ENCODE measurements at regions not wholly inside any gene's neighbourhood (a gene's known extent, or its start where the extent isn't known, plus 50 kb on each side); places are given as distances from the start of the nearest gene placed in this dataset.

DNA sequence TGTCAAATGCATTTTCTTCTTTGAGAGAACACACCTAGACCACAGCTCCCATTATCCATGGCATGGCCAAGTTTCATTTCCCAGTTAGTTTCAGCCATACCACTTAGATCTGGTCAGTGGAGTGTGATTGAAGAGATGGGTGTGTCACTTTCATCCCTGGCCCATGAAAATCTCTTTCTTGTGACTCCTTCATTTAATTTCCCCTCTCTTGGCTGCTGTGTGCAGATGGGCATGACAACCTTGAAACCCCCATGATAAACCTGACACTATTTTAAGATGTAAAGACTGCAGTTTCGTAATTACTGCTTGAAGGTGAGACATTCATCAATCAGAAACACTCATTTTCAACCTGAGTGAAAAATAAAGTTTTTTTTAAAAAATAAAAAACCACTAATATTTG, 284.9 kb downstream of the IL15 start:
- ChIA-PET POLR2A (no interaction called here), CTCF (no interaction called here)
- peaks cover 18% of the 10 kb centered on the region for H3K9me3 Mint-ChIP-seq
- H3K27ac Mint-ChIP-seq, result no peak overlapping the region
- no peaks in the 10 kb centered on the region for H3K27me3 Mint-ChIP-seq (ENCODE audit: low read depth)
- no peak overlapping the region for H3K4me3 Mint-ChIP-seq
- TF ChIP-seq ZNF671 (CRISPR knock-in tag; IDR thresholded peaks at IDR 0.05) (no peak), TEAD1 (CRISPR knock-in tag; IDR thresholded peaks at IDR 0.05) (no peak), ATF1 (CRISPR knock-in tag; IDR thresholded peaks at IDR 0.05) (no peak), ZBTB21 (CRISPR knock-in tag; IDR thresholded peaks at IDR 0.05; ENCODE audit: borderline replicate concordance) (no peak), JAZF1 (CRISPR knock-in tag; IDR thresholded peaks at IDR 0.05) (no peak)
- TF ChIP-seq, protein P1, sequence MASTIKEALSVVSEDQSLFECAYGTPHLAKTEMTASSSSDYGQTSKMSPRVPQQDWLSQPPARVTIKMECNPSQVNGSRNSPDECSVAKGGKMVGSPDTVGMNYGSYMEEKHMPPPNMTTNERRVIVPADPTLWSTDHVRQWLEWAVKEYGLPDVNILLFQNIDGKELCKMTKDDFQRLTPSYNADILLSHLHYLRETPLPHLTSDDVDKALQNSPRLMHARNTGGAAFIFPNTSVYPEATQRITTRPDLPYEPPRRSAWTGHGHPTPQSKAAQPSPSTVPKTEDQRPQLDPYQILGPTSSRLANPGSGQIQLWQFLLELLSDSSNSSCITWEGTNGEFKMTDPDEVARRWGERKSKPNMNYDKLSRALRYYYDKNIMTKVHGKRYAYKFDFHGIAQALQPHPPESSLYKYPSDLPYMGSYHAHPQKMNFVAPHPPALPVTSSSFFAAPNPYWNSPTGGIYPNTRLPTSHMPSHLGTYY (CRISPR knock-in tag; IDR thresholded peaks at IDR 0.05), result no peak
- TF ChIP-seq, protein P2, sequence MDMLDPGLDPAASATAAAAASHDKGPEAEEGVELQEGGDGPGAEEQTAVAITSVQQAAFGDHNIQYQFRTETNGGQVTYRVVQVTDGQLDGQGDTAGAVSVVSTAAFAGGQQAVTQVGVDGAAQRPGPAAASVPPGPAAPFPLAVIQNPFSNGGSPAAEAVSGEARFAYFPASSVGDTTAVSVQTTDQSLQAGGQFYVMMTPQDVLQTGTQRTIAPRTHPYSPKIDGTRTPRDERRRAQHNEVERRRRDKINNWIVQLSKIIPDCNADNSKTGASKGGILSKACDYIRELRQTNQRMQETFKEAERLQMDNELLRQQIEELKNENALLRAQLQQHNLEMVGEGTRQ (CRISPR knock-in tag; IDR thresholded peaks at IDR 0.05), result no peak
- TF ChIP-seq, protein P3, sequence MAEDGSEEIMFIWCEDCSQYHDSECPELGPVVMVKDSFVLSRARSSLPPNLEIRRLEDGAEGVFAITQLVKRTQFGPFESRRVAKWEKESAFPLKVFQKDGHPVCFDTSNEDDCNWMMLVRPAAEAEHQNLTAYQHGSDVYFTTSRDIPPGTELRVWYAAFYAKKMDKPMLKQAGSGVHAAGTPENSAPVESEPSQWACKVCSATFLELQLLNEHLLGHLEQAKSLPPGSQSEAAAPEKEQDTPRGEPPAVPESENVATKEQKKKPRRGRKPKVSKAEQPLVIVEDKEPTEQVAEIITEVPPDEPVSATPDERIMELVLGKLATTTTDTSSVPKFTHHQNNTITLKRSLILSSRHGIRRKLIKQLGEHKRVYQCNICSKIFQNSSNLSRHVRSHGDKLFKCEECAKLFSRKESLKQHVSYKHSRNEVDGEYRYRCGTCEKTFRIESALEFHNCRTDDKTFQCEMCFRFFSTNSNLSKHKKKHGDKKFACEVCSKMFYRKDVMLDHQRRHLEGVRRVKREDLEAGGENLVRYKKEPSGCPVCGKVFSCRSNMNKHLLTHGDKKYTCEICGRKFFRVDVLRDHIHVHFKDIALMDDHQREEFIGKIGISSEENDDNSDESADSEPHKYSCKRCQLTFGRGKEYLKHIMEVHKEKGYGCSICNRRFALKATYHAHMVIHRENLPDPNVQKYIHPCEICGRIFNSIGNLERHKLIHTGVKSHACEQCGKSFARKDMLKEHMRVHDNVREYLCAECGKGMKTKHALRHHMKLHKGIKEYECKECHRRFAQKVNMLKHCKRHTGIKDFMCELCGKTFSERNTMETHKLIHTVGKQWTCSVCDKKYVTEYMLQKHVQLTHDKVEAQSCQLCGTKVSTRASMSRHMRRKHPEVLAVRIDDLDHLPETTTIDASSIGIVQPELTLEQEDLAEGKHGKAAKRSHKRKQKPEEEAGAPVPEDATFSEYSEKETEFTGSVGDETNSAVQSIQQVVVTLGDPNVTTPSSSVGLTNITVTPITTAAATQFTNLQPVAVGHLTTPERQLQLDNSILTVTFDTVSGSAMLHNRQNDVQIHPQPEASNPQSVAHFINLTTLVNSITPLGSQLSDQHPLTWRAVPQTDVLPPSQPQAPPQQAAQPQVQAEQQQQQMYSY (CRISPR knock-in tag; IDR thresholded peaks at IDR 0.05), result no peak
- DNase-seq (ENCODE audit: low spot score), result no peak
- H3K4me1 Mint-ChIP-seq, result peaks cover 3% of the 10 kb centered on the region; the same call in 1 of the 2 replicates
- ATAC-seq, result no peak
- no peaks in the 10 kb centered on the region for H3K36me3 Mint-ChIP-seq

DNA sequence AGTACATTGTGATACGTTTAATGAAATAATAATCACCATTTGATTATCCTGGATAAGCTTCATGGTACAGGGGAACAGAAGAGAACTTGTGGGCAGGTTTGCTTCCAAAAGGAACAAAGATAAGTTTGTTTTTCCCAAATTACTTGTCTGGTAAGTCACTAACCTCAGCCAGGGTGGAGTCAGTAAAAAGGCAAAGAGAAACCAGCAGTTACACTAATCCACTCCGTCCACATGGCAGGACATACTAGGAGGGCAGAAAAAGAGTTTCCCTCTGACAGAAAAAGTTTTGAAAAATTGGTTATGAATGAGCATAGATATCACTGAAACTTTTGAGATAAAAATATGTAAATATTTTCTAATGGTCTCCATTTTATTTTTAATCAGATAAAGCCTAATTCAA, 285.9 kb downstream of the IL15 start:
- POLR2A ChIA-PET, result no interaction called here
- CTCF ChIA-PET, result no interaction called here

More for the DNA sequence above, 285.9 kb downstream of the IL15 start:
- no peak overlapping the region for H3K27ac Mint-ChIP-seq
- H3K4me1 Mint-ChIP-seq, result peaks cover 3% of the 10 kb centered on the region; the same call in 1 of the 2 replicates
- TF ChIP-seq ZNF396 (CRISPR knock-in tag; IDR thresholded peaks at IDR 0.05; ENCODE audit: borderline replicate concordance) (no peak), ZNF232 (CRISPR knock-in tag; IDR thresholded peaks at IDR 0.05) (no peak), HMGA2 (CRISPR knock-in tag; IDR thresholded peaks at IDR 0.05) (no peak), JAZF1 (CRISPR knock-in tag; IDR thresholded peaks at IDR 0.05) (no peak), SMAD3 (CRISPR knock-in tag; IDR thresholded peaks at IDR 0.05; ENCODE audit: borderline replicate concordance) (no peak), TEAD1 (CRISPR knock-in tag; IDR thresholded peaks at IDR 0.05) (no peak), ZNF317 (CRISPR knock-in tag; IDR thresholded peaks at IDR 0.05; ENCODE audit: borderline replicate concordance, low read depth) (no peak), JUN (CRISPR knock-in tag; IDR thresholded peaks at IDR 0.05) (no peak), MYBL2 (CRISPR knock-in tag; IDR thresholded peaks at IDR 0.05) (no peak), FOXK1 (CRISPR knock-in tag; IDR thresholded peaks at IDR 0.05) (no peak), CREM (CRISPR knock-in tag; IDR thresholded peaks at IDR 0.05) (no peak), TEAD4 (CRISPR knock-in tag; IDR thresholded peaks at IDR 0.05) (no peak), NR3C1 (CRISPR knock-in tag; conservative IDR thresholded peaks at IDR 0.05; ENCODE audit: low read depth) (no peak), SOX15 (CRISPR knock-in tag; IDR thresholded peaks at IDR 0.05) (no peak)
- TF ChIP-seq, protein P4, sequence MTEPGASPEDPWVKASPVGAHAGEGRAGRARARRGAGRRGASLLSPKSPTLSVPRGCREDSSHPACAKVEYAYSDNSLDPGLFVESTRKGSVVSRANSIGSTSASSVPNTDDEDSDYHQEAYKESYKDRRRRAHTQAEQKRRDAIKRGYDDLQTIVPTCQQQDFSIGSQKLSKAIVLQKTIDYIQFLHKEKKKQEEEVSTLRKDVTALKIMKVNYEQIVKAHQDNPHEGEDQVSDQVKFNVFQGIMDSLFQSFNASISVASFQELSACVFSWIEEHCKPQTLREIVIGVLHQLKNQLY (CRISPR knock-in tag; IDR thresholded peaks at IDR 0.05), result no peak
- TF ChIP-seq, protein P5, sequence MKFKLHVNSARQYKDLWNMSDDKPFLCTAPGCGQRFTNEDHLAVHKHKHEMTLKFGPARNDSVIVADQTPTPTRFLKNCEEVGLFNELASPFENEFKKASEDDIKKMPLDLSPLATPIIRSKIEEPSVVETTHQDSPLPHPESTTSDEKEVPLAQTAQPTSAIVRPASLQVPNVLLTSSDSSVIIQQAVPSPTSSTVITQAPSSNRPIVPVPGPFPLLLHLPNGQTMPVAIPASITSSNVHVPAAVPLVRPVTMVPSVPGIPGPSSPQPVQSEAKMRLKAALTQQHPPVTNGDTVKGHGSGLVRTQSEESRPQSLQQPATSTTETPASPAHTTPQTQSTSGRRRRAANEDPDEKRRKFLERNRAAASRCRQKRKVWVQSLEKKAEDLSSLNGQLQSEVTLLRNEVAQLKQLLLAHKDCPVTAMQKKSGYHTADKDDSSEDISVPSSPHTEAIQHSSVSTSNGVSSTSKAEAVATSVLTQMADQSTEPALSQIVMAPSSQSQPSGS (CRISPR knock-in tag; IDR thresholded peaks at IDR 0.05; ENCODE audit: borderline replicate concordance, low read depth), result no peak
- TF ChIP-seq, protein P6, sequence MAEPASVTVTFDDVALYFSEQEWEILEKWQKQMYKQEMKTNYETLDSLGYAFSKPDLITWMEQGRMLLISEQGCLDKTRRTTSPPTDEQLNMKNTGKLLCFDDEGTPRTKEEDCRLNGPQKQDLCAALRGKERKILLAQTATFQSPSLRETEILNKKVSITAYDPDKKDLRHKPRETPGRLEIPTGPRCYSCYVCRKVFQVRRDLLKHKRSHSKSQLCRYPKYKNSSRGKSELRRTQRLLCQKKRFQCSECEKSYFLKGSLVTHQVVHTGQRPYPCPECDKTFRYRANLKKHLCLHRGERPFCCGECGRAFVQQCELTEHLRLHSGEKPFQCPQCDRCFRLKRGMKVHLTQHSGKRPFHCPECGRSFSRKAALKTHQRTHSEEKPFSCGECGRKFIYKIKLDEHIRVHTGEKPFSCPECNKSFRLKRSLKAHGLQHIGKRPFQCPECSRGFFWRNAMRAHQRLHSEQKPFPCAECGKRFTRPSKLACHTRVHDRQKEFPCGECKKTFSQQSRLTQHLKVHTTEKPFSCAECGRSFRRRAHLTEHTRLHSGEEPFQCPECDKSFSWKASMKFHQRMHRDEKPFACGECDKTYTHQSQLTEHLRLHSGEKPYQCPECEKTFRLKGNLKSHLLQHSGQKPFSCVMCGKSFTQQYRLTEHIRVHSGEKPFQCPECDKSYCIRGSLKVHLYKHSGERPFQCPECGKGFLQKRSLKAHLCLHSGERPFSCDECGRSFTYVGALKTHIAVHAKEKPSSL (CRISPR knock-in tag; conservative IDR thresholded peaks at IDR 0.05), result no peak
- no peak overlapping the region for H3K4me3 Mint-ChIP-seq
- peaks cover 18% of the 10 kb centered on the region for H3K9me3 Mint-ChIP-seq
- ATAC-seq, result no peak
- no peaks in the 10 kb centered on the region for H3K36me3 Mint-ChIP-seq
- no peaks in the 10 kb centered on the region for H3K27me3 Mint-ChIP-seq (ENCODE audit: low read depth)
- no peak for DNase-seq (ENCODE audit: low spot score)
